NB4 (cell line): ENCODE measurements at regions not wholly inside any gene's neighbourhood (a gene's known extent, or its start where the extent isn't known, plus 50 kb on each side); places are given as distances from the start of the nearest gene placed in this dataset.

ENCODE experiments used
- DNase-seq: peaks from one replicate; pipeline ENCODE4 v3.0.0; 2010; ENCODE audit warnings: low read depth
- H3K4me3 ChIP-seq: one replicate; pipeline ENCODE4 v1.5.1; 2011; ENCODE audit warnings: mild to moderate bottlenecking, low read depth, low read length, moderate library complexity
- MAX ChIP-seq: IDR thresholded peaks from 2 replicates; pipeline ENCODE4 v1.6.1; 2011; ENCODE audit warnings: low read depth, low read length
- MYC ChIP-seq: IDR thresholded peaks from 2 replicates; pipeline ENCODE4 v1.6.1; 2011; ENCODE audit warnings: low read depth, low read length
- POLR2A ChIP-seq: IDR thresholded peaks from 2 replicates; pipeline ENCODE4 v1.6.1; 2011; ENCODE audit warnings: mild to moderate bottlenecking; ENCODE audit not compliant: insufficient read length; ENCODE audit errors: extremely low read depth
- TF ChIP-seq, protein P1 (sequence below): IDR thresholded peaks from one replicate; pipeline ENCODE4 v1.5.1; 2012; ENCODE audit warnings: low read depth, low read length

DNA sequence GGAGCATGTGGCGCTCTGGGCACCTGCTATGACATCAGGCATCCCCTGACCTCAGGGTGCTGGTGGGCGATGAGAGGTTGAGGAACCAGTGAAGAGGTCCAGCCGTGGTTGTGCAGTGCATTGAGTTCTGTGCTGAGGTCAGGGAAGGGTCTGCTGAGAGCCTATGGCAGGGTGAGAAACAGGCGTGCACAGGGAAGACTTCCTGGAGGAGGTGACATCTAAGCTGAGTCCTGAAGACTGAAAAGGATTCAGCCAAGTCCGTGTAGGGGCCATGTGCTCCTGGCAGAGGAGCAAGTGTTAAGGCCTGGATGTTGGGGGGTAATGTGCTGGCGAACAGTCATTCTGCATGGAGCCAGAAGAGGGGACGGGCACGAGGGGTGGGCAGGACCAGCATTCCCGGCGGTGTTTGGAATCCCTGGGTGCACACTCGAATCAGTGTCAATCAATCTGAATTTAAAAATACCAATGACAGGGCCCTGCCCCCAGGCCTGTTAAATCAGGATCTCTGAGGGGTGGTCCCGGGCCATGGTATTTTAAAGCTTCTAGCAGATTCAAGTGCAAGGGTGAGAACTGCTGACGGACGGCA, 65.8 kb upstream of the CIBAR2 start:
- TF ChIP-seq MAX = no peak
- DNase-seq = no peak
- H3K4me3 ChIP-seq = no peak overlapping the region

GRCh38 chr16:85178596-85178995, 66.3 kb upstream of the CIBAR2 start:
- DNase-seq = no peak
- TF ChIP-seq, protein P1, sequence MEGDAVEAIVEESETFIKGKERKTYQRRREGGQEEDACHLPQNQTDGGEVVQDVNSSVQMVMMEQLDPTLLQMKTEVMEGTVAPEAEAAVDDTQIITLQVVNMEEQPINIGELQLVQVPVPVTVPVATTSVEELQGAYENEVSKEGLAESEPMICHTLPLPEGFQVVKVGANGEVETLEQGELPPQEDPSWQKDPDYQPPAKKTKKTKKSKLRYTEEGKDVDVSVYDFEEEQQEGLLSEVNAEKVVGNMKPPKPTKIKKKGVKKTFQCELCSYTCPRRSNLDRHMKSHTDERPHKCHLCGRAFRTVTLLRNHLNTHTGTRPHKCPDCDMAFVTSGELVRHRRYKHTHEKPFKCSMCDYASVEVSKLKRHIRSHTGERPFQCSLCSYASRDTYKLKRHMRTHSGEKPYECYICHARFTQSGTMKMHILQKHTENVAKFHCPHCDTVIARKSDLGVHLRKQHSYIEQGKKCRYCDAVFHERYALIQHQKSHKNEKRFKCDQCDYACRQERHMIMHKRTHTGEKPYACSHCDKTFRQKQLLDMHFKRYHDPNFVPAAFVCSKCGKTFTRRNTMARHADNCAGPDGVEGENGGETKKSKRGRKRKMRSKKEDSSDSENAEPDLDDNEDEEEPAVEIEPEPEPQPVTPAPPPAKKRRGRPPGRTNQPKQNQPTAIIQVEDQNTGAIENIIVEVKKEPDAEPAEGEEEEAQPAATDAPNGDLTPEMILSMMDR = no peak
- TF ChIP-seq MAX = no peak
- no peak for TF ChIP-seq POLR2A
- TF ChIP-seq MYC = no peak

GRCh38 chr16:85179344-85180046, 67.2 kb upstream of the CIBAR2 start:
- TF ChIP-seq MYC = no peak
- TF ChIP-seq MAX = no peak
- TF ChIP-seq POLR2A = no peak
- TF ChIP-seq, protein P1 = no peak
- no peak for DNase-seq

More at GRCh38 chr16:85178596-85178995, 66.3 kb upstream of the CIBAR2 start:
- H3K4me3 ChIP-seq = no peak overlapping the region

DNA sequence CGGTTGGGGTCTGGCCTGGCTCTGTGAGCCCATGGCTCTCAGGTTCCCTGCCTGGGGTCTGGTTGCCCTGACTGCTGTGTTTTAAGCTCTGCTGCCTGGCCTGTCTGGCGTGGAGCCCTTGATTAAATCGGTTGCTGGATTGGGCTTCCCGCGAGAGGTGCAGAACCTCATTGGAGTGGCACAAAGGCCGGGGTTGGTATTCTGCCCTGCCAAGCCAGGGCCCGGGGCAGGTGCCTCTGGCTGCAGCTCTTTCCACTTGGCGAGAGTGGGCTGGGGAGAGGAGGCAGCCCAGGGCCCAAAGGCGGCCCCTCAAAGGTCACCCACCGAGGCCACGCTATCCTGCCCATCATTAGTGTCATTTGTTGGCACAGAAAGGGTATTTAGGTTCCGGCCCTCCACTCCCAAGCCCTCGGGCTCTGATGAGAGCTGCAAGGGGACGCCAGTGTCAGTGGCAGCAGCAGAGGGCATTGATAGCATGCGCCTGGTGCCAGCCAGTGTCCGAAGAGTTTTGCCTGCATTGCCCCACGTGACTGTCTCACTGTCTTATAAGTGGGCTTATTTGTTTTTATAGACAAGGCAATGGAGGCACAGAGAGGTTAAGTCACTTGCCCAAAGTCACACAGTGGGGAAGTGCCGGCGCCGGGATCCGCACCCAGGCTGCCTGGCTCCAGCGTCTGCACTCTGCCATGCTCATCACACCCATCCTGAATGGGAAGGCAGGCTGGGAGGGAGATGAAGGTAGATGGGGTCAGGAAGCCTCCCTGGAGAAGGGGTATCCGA, 68.0 kb upstream of the CIBAR2 start:
- no peak overlapping the region for H3K4me3 ChIP-seq
- no peak for DNase-seq
- TF ChIP-seq POLR2A (no peak), MYC (no peak)

More at GRCh38 chr16:85179344-85180046, 67.2 kb upstream of the CIBAR2 start:
- no peak overlapping the region for H3K4me3 ChIP-seq

GRCh38 chr16:85180827-85181738, 68.8 kb upstream of the CIBAR2 start:
- no peak for DNase-seq
- TF ChIP-seq, protein P1 = no peak
- TF ChIP-seq MAX (no peak), POLR2A (no peak), MYC (no peak)
- H3K4me3 ChIP-seq = no peak overlapping the region

DNA sequence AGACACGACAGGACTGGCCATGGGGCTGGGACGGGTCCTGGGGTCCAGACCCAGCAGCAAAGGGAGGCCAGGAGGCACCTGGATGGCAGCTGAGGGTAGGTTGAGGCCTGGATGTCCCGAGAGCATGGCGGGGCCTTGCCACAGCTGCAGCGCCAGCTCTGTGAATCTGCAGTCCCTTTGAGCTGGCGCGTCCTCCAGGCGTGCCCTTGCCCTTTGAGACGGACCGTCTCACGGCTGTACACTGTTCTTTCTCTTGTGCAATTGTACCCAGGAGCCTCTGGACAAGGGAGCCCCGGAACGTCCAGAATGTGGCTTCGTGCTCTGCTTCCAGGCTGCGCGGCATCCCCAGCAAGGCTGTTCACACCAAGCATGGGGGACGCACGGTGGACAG, 69.5 kb upstream of the CIBAR2 start:
- DNase-seq = no peak
- H3K4me3 ChIP-seq = no peak overlapping the region
- TF ChIP-seq POLR2A = no peak
- no peak for TF ChIP-seq MYC
- TF ChIP-seq MAX = no peak
- TF ChIP-seq, protein P1 = no peak
